ENCODE measurements at regions not wholly inside any gene's neighbourhood (a gene's known extent, or its start where the extent isn't known, plus 50 kb on each side); places are given as distances from the start of the nearest gene placed in this dataset.

GRCh38 chr18:39380186-39380725 is 1814.7 kb upstream of the CELF4 start:
- no peak for DNase-seq

DNA sequence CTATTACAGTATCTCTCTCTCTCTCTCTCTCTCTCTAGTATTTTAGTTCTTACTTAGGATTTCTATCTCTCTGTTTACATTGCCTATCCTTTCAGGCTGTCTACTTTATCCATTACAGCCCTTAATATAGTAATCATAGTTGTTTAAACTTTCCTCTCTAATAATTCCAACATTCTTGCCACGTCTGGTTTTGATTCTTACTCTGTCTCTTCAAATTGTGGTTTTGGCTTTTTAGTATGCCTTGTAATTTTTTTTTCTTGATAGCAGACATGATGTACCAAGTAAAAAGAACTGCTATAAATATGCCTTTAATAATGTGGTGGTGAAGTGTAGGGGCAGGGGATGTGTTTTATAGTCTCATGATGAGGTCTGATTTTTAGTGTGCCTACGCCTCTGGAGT is 1809.5 kb upstream of the CELF4 start:
- DNase-seq = no peak

DNA sequence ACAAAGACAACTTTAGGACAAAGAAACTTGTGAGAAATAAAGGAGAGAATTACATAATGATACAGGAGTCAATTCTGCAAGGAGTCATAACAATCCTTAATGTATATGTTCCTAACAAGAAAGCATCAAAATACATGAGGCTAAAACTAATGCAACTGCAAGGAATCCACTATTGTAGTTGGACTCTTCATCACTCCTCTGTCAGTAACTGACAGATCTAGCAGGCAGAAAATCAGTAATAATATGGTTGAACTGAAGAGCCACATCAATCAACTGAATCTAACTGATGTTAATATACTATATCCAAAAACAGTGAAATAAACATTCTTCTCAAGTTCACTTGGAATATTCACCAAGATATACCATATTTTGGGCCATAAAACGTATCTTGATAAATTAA is 1806.4 kb upstream of the CELF4 start:
- DNase-seq = no peak

GRCh38 chr18:39366656-39367055 is 1801.1 kb upstream of the CELF4 start:
- no peak for DNase-seq

DNA sequence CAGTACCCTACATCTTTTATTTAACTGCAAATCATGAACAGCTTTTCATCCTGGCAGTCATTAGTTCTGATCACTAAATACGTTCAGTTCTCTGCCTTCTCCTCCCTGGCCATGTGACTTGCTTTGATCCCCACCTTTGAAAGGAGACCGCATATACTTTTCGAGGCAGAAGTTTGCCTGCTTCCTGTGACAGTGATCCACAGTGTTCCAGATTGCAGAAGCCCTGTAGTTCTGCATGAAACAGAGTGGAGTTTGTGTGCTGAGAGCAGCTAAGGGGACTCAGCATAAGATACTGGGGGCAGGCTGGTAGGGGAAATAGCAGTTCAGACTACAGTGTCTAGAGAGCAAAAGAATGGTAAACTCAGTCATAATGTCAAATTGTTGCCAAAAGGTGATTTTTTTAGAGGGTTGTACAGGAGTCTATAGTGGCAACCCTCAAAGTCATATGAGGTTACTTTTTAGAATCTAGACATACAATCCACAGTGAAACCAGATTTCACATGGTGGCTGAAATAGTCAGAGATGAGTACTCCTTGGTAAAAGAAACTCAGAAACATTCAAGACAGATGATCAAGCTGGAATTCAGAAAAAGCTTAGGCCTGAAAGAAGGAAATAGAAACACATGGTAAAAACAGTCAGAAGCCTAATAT is 1800.4 kb upstream of the CELF4 start:
- no peak for DNase-seq

GRCh38 chr18:39360072-39360471 is 1794.5 kb upstream of the CELF4 start:
- no peak for DNase-seq

DNA sequence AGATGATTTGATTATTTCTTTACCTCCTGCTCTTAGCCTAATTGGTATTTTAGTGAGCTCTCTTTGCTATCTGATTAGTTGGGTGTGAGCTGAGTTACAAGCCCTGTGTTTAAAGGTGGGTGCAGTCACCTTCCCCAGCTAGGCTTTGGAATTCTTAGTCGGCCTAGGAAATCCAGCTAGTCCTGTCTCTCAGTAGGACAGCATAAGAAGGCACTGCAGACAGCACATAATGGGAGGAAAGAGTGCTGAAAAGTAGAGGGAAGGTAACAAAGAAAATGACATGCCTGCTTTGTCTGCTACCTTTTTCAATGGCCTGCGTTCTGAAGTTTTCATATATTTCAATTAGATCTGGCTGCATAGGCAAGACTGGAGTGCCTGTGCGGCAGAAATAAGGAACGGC is 1794.0 kb upstream of the CELF4 start:
- DNase-seq = no peak

DNA sequence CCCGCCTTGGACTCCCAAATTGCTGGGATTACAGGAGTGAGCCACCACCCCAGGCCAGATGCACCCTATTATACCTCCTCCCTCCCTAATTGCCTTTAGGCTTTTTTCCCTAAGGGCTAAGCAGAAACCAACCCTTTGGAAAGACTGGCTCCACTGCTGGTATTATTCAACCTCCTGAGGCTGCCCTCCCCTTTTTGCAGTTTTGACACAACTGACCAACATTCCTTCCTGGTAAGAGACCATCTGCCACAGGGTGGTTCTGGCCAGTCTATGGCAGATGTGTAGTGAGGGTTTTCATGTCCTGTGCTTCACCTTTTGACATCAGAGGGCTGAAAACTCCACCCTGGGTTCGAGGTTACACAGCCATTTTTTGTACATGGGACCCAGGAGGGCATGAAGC is 1785.3 kb upstream of the CELF4 start:
- no peak for DNase-seq

- no peak for DNase-seq
Observed at GRCh38 chr18:39349801-39350200, 1784.2 kb upstream of the CELF4 start.

DNA sequence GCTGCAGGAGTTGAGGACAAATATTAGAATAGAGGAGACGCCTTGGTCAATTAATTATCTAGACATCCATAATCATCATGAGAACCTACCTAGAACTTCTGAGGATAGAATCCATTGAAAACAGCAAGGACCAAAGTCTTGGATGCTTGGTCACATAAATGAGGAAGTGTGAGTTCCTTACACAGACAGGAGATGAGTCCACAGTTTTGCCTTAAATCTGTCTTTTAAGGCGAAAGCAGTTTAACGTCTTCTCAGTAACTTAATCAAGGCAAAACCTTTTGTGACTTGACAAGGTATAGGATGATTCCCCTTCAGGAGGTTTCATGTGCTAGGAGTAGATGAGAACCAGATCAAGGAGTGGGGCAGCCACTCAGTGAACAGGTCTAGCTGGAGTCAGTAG is 1783.2 kb upstream of the CELF4 start:
- DNase-seq = no peak

- no peak for DNase-seq
Observed at GRCh38 chr18:39347701-39348100, 1782.1 kb upstream of the CELF4 start.

DNA sequence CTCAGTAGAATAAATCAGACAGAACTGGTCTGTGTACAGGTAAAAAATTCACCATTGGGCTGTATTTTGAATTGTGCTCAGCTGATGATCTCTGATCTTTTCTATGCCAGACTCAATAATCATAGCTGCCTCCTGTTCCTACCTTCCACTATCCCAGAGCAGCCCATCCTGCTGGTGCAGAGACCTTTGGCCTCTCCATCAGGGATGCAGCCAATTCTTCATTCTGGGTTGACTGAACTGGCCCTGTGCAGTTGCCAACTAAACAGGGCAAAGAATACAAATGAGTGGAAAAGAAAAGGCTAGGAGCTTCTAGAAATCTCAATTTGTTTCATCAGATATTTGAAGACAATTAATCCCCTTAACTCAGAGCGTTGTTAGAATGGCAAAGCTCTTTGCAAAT is 1781.3 kb upstream of the CELF4 start:
- DNase-seq = no peak

- DNase-seq = no peak
Observed at GRCh38 chr18:39345321-39345720, 1779.7 kb upstream of the CELF4 start.

- DNase-seq = no peak
Observed at GRCh38 chr18:39344487-39344886, 1778.9 kb upstream of the CELF4 start.

GRCh38 chr18:39341129-39341528 is 1775.5 kb upstream of the CELF4 start:
- no peak for DNase-seq

GRCh38 chr18:39340418-39340817 is 1774.8 kb upstream of the CELF4 start:
- no peak for DNase-seq

- no peak for DNase-seq
Observed at GRCh38 chr18:39329496-39330275, 1764.1 kb upstream of the CELF4 start.

DNA sequence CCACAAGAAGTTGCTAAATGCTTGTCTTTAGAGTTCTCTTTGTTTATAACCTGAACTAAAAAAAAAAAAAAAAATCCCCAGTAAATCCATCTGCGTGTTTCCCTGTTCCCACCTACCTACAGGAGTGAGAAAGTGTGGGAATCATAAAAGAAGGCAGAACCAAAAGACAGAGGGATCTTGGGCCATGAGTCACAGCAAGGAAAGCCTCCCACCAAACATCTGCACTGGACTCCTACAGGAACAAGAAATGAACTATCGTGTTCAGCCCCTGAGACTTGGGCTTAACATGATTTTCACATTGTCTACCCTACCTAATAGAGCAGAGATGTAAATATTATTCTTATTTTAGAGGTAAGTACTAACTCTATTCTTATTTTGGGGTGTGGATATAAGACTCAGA is 1761.2 kb upstream of the CELF4 start:
- no peak for DNase-seq

GRCh38 chr18:39325973-39326372 is 1760.4 kb upstream of the CELF4 start:
- DNase-seq = no peak

DNA sequence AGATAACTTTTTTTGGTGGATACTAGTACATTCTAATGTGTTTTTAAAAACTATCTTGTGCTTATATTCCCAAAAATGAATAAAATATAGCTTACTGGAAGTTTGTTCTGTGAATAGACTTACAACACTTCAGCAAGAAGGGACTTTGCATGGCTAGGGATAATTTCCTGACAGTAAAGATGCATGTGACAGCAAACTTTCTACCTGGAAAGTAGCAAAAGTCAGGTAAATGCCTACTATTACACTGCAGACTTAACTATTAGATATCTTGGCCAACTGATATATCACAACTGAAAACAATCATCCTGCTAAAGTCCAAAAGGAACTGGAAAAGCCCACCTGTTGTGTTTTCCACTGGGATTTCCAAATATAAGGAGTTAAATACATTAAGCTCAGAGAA is 1753.5 kb upstream of the CELF4 start:
- DNase-seq = no peak

GRCh38 chr18:39318462-39318861 is 1752.9 kb upstream of the CELF4 start:
- no peak for DNase-seq

- no peak for DNase-seq
Observed at GRCh38 chr18:39318008-39318407, 1752.4 kb upstream of the CELF4 start.

- no peak for DNase-seq
Observed at GRCh38 chr18:39314595-39314994, 1749.0 kb upstream of the CELF4 start.

DNA sequence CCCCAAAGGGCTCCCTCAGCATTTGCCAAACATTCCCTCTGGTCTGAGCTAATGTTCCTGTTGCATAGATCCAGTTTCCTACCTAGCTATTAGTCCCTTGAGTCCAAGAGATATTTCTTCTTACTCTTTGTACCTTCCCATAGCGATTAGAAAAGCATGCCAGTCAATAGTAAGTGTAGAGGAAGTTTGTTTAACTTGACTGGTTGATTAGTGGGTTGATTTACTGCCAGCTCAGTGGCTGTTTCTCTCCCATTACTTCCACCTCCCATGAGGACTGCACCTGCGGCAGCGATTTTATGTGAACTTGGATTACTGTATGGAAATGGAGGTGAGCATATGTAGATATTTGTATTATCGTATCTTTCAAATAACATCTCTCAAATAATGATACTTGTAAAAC is 1748.4 kb upstream of the CELF4 start:
- no peak for DNase-seq
